Cardiac muscle cell (in vitro differentiated cells and primary cell): ENCODE measurements at regions not wholly inside any gene's neighbourhood (a gene's known extent, or its start where the extent isn't known, plus 50 kb on each side); places are given as distances from the start of the nearest gene placed in this dataset.
"Not testable (repeated sequence)": the region's sequence is repeated elsewhere in the genome, so short reads cannot be mapped to it uniquely, and the experiment has no call there.

Experiments used
- DNase-seq, 2 donors: peaks; one replicate each; pipeline versions ENCODE4 v3.0.0 to v3.0.0-alpha.2; 2010 to 2017; ENCODE audit warnings: low read depth in 1 of 2, low spot score in 1 of 2
- H3K27ac ChIP-seq: fragments of 200-600 bp; sonication (generic); 2 replicates; pipeline ENCODE4 v1.5.1; 2016
- H3K27me3 ChIP-seq: fragments of 200-600 bp; sonication (generic); 2 replicates; pipeline ENCODE4 v1.6.0; 2016; ENCODE audit warnings: control low read depth
- H3K36me3 ChIP-seq: fragments of 200-600 bp; sonication (generic); 2 replicates; pipeline ENCODE4 v1.5.1; 2016; ENCODE audit warnings: control low read depth
- H3K4me1 ChIP-seq: fragments of 200-600 bp; sonication (generic); 2 replicates; pipeline ENCODE4 v1.8.1; 2017; ENCODE audit warnings: low read depth, mild to moderate bottlenecking, mixed run types
- H3K4me3 ChIP-seq: fragments of 200-600 bp; sonication (generic); 2 replicates; pipeline ENCODE4 v1.5.1; 2016; ENCODE audit warnings: mild to moderate bottlenecking
- H3K9me3 ChIP-seq: fragments of 200-600 bp; sonication (generic); 2 replicates; pipeline ENCODE4 v1.5.1; 2017; ENCODE audit warnings: low read depth, mild to moderate bottlenecking, control low read depth
- TF ChIP-seq, protein P1 (sequence below): IDR thresholded peaks from 2 replicates; pipeline ENCODE4 v1.5.1; 2012; ENCODE audit warnings: low read depth, mild to moderate bottlenecking, low read length

GRCh38 chr14:49250517-49250916 is 335.7 kb downstream of the RPS29 start:
- Histone ChIP-seq H3K27me3 (no peaks in the 10 kb centered on the region), H3K9me3 (no peaks in the 10 kb centered on the region), H3K4me3 (no peak overlapping the region), H3K36me3 (no peaks in the 10 kb centered on the region), H3K4me1 (no peaks in the 10 kb centered on the region), H3K27ac (no peak overlapping the region)
- DNase-seq = no peak
- TF ChIP-seq, protein P1, sequence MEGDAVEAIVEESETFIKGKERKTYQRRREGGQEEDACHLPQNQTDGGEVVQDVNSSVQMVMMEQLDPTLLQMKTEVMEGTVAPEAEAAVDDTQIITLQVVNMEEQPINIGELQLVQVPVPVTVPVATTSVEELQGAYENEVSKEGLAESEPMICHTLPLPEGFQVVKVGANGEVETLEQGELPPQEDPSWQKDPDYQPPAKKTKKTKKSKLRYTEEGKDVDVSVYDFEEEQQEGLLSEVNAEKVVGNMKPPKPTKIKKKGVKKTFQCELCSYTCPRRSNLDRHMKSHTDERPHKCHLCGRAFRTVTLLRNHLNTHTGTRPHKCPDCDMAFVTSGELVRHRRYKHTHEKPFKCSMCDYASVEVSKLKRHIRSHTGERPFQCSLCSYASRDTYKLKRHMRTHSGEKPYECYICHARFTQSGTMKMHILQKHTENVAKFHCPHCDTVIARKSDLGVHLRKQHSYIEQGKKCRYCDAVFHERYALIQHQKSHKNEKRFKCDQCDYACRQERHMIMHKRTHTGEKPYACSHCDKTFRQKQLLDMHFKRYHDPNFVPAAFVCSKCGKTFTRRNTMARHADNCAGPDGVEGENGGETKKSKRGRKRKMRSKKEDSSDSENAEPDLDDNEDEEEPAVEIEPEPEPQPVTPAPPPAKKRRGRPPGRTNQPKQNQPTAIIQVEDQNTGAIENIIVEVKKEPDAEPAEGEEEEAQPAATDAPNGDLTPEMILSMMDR = no peak

DNA sequence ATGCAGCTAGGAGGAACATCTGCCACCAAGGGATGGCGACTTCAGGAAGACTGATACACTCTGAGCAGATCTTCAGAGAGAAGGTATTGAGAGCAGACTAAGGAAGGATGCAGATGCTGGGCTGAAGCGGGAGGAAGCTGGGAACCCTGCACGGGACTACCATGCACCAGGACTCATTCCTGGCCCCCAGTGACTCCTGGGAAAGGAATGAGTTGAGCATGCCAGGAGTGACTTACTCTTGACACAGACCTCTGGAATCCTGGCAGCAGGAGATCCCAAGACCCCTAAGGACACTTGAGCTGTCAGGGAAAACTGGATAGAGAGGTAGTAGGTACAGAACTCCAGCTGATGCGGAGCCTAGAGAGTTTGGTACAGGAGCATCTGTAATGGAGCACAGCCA is 336.1 kb downstream of the RPS29 start:
- Histone ChIP-seq H3K27ac (no peak overlapping the region), H3K4me3 (no peak overlapping the region), H3K36me3 (no peaks in the 10 kb centered on the region), H3K27me3 (no peaks in the 10 kb centered on the region), H3K9me3 (no peaks in the 10 kb centered on the region), H3K4me1 (no peaks in the 10 kb centered on the region)
- TF ChIP-seq, protein P1 = no peak
- DNase-seq = peak in 1 of 2 donors; percentile 3

- H3K4me1 ChIP-seq = no peaks in the 10 kb centered on the region
- TF ChIP-seq, protein P1 = no peak
- no peak overlapping the region for H3K27ac ChIP-seq
- no peak overlapping the region for H3K4me3 ChIP-seq
- H3K9me3 ChIP-seq = no peaks in the 10 kb centered on the region
- DNase-seq = peak in 1 of 2 donors; percentile 10
- no peaks in the 10 kb centered on the region for H3K36me3 ChIP-seq
- no peaks in the 10 kb centered on the region for H3K27me3 ChIP-seq
Observed at GRCh38 chr14:49249022-49249421, 337.2 kb downstream of the RPS29 start.

DNA sequence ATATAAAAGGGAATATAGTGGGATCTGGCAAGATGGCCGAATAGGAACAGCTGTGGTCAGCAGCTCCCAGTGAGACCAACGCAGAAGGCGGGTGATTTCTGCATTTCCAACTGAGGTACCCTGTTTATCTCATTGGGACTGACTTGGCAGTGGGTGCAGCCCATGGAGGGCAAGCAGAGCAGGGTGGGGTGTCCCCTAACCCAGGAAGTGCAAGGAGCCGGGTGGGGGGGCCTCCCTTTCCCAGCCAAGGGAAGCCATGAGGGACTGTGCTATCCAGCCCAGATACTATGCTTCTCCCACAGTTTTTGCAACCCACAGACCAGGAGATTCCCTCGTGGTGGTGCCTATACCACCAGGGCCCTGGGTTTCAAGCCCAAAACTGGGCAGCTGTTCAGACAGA is 342.4 kb downstream of the RPS29 start:
- H3K9me3 ChIP-seq, H3K27me3 ChIP-seq, H3K4me3 ChIP-seq, H3K4me1 ChIP-seq, H3K36me3 ChIP-seq, DNase-seq, H3K27ac ChIP-seq: not testable (repeated sequence)

DNA sequence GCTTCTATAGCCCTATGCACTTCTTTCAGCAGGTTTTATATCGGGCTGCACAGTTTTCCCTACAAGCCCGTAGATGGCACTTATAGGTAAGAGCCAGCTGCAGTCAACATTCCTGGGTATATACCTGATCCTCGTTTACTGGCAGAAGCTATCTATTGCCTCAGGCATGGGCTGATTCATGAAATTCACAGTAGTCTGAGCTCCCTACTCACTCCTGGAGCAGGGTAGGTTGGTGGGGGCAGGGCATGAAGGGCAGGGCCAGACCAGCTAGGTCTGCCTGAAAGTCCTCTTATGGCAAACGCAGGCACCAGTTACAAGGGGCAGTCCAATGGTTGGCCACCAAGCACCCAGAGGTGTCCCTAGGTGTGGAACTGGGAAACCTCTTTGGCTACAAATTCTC is 345.8 kb downstream of the RPS29 start:
- TF ChIP-seq, protein P1 = no peak

DNA sequence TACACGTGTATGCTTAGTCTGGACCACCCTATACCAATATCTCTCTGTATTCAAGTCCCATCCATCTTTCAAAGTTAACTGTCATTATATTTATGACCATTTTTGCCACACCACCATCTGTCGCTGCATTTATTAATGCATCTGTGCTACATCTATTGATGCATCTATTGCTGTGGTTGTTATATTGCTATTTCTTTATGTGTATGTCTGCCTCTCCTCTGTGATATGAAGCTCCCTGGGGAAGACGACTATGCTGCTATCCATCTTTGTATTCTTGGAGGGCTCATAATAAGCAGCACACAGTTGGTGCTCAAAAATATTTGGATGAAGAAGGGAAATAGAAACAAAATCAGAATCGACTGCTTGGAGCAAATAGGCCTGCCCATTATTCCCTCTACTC is 357.6 kb downstream of the RPS29 start:
- no peaks in the 10 kb centered on the region for H3K9me3 ChIP-seq
- DNase-seq = no peak
- no peaks in the 10 kb centered on the region for H3K27me3 ChIP-seq
- H3K27ac ChIP-seq = no peak overlapping the region
- no peaks in the 10 kb centered on the region for H3K4me1 ChIP-seq
- no peak overlapping the region for H3K4me3 ChIP-seq
- no peaks in the 10 kb centered on the region for H3K36me3 ChIP-seq
- TF ChIP-seq, protein P1 = no peak

More for the DNA sequence above, 345.8 kb downstream of the RPS29 start:
- no peak overlapping the region for H3K4me3 ChIP-seq
- H3K9me3 ChIP-seq = no peaks in the 10 kb centered on the region
- no peaks in the 10 kb centered on the region for H3K27me3 ChIP-seq
- DNase-seq = no peak
- H3K27ac ChIP-seq = no peak overlapping the region
- no peaks in the 10 kb centered on the region for H3K4me1 ChIP-seq
- no peaks in the 10 kb centered on the region for H3K36me3 ChIP-seq
